Astrocyte (in vitro differentiated cells and primary cell): ENCODE measurements at regions not wholly inside any gene's neighbourhood (a gene's known extent, or its start where the extent isn't known, plus 50 kb on each side); places are given as distances from the start of the nearest gene placed in this dataset.

Experiments used
- CTCF ChIP-seq: IDR thresholded peaks from 2 replicates; pipeline ENCODE4 v1.5.1; 2011; ENCODE audit warnings: low read depth, mild to moderate bottlenecking, inconsistent platforms, low read length, moderate library complexity; ENCODE audit not compliant: insufficient read depth
- EZH2 ChIP-seq: IDR thresholded peaks from 2 replicates; pipeline ENCODE4 v1.6.1; 2012; ENCODE audit warnings: mild to moderate bottlenecking, low read length, inconsistent platforms; ENCODE audit not compliant: insufficient read depth

- TF ChIP-seq CTCF (no peak), EZH2 (no peak)
Observed at GRCh38 chr1:101382135-101382534, 145.3 kb downstream of the S1PR1 start.
